HG03520 (cell line): ENCODE measurements at regions not wholly inside any gene's neighbourhood (a gene's known extent, or its start where the extent isn't known, plus 50 kb on each side); places are given as distances from the start of the nearest gene placed in this dataset.
"Not testable (repeated sequence)": the region's sequence is repeated elsewhere in the genome, so short reads cannot be mapped to it uniquely, and the experiment has no call there.

Experiments
- ATAC-seq: cut with Tn5 transposase; IDR thresholded peaks from one replicate; pipeline ENCODE4 v1.9.1; 2021; ENCODE audit warnings: mild to moderate bottlenecking, moderate library complexity; ENCODE audit not compliant: unreplicated experiment

GRCh38 chr21:17195351-17195750, 317.5 kb upstream of the CXADR start:
- ATAC-seq = no peak

DNA sequence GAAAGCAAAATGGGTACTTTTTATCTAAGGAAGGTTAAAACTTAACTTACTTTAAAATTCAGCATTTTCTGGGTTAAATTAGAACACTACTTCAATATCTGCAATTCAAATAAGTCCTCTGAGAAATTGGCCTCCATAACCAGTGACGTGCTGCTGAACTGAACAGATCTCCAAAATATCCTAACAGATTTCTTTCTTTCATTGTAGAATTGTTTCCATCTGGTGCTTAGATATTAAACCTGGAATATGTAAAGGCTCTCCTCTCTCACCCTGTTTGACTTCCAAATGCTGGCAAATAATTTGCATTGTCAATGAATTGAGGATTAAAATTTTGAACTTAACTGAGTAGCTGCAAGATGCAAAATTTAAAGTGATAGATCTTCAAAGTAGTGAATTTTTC, 316.9 kb upstream of the CXADR start:
- ATAC-seq = no peak

DNA sequence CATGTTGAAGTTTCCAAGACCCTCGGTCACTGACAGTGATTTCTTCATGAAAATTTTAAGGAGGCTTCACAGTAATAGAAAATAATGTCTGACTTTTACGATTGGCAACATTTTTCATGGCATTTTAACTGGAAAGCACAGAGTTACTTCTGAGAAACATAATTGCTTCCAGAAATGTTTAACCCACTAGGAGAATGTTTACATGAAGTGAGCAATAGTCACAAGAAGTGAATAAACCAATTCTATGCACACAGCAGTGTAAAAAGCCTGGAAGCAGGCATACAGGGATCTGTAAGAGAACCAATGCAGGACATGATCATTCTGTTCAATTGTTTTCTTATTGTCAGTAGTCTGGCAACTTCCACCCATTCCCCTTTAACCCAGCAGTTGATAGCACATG, 316.2 kb upstream of the CXADR start:
- ATAC-seq = no peak

DNA sequence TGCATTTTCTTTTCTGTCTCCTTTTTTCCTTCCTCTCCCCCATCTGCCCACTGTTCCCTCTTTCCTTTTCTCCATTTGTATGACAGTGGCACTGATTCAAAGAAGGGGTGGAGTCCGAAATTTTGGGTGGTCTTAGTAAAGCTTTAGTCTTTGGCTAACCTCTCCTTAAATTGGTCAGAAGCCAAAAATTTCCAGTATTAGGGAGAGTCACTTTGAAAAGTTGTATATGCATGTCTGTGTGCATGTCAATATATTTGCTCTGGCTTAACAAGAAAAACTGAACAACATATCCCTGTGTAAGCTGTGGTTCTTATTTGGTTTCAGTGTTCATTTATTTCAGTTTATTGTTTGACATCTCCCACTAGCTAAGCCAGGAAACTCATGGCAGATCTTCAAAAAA, 314.8 kb upstream of the CXADR start:
- no peak for ATAC-seq

DNA sequence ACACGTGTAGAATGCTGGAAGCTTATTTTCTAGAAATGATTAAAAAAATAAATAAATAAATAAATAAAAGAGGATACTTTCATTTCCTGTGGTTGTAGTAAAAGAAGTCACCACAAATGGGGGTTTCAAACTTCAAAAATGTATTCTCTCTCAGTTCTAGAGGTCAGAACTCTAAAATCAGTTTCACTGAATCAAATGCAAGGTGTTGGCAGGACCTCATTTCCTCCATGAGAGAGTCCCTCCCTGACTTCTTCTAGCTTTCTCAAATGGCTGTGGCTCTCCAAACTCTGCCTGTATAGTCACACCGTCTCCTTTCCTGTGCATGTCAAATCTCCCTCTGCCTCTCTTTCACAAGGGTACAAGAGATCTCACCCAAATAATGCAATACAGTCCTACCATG, 312.6 kb upstream of the CXADR start:
- no peak for ATAC-seq

- ATAC-seq = no peak
Observed at GRCh38 chr21:17201741-17202260, 311.0 kb upstream of the CXADR start.

DNA sequence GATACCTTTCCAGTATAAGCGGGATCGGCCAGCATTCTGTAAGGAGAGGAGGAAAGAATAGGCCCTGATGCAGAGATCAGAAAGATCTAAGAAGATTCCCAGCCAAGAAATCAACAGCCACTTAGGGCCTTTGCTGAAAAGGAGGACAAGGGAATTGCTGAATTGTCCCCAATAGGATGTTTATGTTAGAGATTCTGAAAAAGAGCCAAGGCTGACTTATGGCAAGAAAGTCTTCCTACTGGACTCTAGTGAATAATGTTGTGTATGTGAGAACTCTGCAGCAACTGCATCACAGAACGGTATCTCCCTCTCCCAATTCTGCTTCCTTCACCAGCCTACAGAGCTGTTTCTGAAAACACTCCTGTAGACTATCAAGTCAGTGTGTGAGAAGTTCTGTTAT, 298.0 kb upstream of the CXADR start:
- no peak for ATAC-seq

DNA sequence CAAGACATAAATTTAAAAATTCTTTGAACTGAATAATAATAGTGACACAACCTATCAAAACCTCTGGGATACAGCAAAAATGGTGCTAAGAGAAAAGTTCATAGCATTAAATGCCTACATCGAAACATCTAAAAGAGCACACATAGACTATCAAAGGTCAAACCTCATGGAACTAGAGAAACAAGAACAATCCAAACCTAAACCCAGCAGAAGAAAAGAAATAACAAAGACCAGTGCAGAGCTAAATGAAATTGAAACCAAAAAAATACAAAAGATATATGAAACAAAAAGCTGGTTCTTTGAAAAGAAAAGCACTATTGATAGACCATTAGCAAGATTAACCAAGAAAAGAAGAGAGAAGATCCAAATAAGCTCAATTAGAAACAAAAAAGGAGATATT, 293.8 kb upstream of the CXADR start:
- not testable (repeated sequence) for ATAC-seq

DNA sequence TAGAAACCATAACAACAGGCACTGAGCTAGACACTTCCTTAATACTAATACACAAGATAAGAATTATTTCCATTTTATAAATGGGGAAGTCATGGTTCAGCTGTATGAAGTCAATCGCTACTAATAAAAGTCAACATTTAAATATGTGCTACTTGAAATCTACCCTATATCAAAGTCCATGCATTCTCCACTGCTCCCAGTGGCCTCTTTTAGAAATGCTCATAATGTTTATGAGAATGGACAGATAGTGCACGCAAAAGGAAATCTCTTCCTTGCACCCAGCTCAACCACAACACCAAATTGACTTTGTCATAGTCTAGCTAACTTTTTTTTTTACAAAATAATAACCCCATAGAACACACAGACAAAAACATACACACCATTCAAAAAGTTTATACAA, 281.7 kb upstream of the CXADR start:
- ATAC-seq = no peak

GRCh38 chr21:17231771-17232170, 281.1 kb upstream of the CXADR start:
- no peak for ATAC-seq

GRCh38 chr21:17238468-17238867, 274.4 kb upstream of the CXADR start:
- ATAC-seq = no peak

- ATAC-seq = no peak
Observed at GRCh38 chr21:17250778-17251241, 262.0 kb upstream of the CXADR start.

- no peak for ATAC-seq
Observed at GRCh38 chr21:17257784-17258183, 255.1 kb upstream of the CXADR start.

DNA sequence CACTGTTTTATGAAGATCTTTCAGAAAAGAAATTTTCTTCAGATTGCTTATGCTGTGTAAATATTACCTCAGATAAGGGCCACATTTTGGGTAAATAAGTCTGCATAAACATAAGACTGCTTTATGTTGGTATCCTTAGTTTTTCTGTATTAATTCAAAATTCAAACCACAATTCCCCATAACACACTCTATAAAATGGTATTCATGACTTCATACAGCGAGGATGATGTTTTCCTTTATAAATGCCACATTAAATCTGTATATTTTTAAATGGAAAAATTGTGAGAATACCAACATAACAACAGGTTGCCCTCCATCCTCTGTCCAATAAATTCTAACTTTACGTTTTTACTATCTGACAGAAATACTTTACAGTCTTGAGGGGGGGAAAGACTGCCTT, 248.7 kb upstream of the CXADR start:
- no peak for ATAC-seq

- no peak for ATAC-seq
Observed at GRCh38 chr21:17269760-17270159, 243.1 kb upstream of the CXADR start.

DNA sequence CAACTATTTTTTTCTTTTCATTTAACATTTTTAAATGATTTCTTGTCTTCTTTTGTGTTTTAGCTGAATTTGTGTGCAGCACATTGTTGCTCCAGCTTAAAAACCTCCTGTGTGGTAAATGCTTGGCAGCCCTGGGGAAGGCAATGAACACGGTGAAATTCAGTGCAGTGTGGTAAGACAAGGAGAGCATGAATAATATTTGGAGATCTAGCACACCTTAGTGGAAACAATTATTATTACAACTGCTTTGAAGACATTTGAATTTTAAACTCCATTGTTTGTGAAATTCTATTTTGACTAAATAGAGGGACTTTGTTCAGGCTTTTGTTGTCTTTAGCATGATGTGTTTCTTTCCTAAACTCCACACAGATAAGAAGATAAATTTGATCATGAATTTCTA, 242.6 kb upstream of the CXADR start:
- no peak for ATAC-seq

GRCh38 chr21:17279663-17280062, 233.2 kb upstream of the CXADR start:
- ATAC-seq = no peak

DNA sequence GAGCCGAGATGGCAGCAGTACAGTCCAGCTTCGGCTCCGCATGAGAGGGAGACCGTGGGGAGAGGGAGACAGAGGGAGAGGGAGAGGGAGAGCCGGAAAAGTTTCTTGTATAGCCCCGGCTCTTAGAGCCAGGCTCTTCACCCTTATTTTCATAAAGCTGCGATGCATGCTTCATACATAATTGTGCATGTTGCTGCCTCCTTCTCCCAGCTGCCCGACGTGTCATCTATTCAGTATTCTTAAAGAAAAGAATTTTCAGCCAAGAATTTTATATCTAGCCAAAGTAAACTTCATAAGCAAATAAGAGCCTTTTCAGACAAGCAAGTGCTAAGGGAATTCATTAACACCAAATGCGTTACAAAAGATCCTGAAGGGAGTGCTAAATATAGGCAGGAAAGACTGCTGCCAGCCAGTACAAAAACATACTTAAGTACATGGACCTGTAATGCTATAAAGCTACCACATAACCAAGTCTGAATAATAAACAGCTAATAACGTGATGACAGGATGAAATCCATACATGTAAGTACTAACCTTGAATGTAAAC, 219.8 kb upstream of the CXADR start:
- not testable (repeated sequence) for ATAC-seq

GRCh38 chr21:17295997-17296396, 216.8 kb upstream of the CXADR start:
- no peak for ATAC-seq

DNA sequence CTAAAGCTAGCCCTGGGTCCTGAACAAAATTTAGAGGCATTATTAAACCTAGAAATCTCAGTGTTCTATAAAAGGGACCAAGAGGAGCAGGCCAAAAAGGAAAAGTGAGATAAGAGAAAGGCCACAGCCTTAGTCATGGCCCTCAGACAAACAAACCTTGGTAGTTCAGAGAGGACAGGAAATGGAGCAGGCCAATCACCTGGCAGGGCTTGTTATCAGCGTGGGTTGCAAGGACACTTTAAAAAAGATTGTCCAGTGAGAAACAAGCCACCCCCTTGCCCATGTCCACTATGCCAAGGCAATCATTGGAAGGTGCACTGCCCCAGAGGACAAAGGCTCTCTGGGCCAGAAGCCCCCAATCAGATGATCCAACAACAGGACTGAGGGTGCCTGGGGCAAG, 213.3 kb upstream of the CXADR start:
- ATAC-seq = not testable (repeated sequence)

DNA sequence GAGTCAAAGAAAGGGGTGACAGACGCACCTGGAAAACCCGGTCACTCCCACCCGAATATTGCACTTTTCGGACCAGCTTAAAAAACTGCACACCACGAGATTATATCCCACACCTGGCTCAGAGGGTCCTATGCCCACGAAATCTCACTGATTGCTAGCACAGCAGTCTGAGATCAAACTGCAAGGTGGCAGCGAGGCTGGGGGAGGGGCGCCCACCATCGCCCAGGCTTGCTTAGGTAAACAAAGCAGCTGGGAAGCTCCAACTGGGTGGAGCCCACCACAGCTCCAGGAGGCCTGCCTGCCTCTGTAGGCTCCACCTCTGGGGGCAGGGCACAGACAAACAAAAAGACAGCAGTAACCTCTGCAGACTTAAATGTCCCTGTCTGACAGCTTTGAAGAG, 185.1 kb upstream of the CXADR start:
- not testable (repeated sequence) for ATAC-seq

- ATAC-seq = no peak
Observed at GRCh38 chr21:17334484-17334883, 178.4 kb upstream of the CXADR start.

- ATAC-seq = no peak
Observed at GRCh38 chr21:17340081-17340480, 172.8 kb upstream of the CXADR start.
